NCI-H748 (cell line): ENCODE measurements at regions not wholly inside any gene's neighbourhood (a gene's known extent, or its start where the extent isn't known, plus 50 kb on each side); places are given as distances from the start of the nearest gene placed in this dataset.
"Not testable (repeated sequence)": the region's sequence is repeated elsewhere in the genome, so short reads cannot be mapped to it uniquely, and the experiment has no call there.

Experiments used
- DNase-seq: peaks from one replicate; lab custom pipeline; 2025; ENCODE audit not compliant: unreplicated experiment; lab: John Stamatoyannopoulos, UW

DNA sequence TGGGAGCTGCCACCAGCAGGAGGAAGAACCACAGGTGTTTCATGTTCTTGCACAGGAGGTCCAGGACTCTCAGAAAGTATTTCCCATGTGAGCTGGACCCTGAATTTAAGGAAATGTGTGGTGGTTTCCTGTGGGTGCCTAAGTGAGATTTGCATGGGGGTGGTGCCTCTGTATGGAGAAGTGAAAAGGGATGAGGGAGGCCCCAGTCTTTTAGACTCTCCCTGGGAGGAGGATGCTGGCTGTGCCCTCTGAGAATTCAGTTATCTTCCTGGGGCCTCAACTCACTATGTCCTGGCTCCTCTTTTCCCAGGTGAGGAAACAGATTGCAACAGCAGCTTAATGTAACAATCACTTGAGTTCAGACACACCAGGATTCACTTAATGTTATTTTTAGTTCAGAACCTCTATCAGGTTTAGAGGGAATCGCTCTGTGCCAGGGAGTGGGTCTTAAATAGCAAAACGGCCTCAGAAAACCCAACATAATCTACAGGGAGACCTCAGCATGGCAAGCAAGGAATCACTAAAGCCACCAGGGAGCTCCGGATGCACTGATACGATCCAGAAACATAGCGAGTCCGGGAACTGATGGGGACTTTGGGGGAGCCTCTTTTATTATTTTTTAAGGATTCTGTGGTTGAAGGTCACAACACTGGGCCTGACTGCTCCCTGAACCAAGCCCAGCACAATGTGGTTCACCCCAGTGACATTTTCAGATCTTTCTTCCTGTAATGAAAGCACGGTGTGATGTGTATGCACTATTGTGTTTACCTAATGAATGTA lies 823.5 kb downstream of the TMEM121 start:
- not testable (repeated sequence) for DNase-seq

DNA sequence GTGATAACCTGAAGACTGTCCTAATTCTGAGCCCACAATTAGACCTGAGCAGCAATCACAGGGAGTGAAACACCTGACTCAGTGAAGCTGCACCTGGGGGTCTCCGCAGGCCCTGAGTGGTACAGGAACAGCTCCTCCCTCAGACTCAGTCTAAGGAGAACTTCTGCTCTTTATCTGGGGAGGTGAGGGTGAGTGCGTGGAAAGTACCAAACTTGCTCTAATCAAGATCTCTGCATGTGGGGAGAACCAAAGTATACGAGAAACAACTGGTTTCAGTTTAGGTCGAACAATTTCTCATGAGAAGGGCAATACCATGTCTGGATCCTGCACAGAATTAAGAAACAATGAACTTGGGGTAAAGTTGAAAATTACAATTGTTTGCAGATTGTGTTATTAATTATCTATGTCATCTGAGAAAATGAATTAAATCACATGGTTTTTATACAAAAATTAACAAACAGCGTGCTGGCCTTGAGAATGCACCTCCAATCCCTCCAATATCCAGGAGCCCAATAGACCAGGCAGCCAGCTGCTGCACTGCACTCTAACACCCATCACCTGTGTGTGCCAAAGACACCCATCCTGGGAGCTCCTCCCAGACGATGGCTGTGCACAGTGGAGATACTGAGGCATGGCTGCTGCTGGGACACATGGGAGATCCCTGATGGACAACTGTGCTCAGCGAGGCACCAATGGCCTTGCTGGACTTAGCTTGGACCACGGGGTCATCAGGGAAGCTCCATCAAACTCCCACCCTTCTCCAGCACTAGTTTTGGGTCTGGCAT lies 828.8 kb downstream of the TMEM121 start:
- not testable (repeated sequence) for DNase-seq

DNA sequence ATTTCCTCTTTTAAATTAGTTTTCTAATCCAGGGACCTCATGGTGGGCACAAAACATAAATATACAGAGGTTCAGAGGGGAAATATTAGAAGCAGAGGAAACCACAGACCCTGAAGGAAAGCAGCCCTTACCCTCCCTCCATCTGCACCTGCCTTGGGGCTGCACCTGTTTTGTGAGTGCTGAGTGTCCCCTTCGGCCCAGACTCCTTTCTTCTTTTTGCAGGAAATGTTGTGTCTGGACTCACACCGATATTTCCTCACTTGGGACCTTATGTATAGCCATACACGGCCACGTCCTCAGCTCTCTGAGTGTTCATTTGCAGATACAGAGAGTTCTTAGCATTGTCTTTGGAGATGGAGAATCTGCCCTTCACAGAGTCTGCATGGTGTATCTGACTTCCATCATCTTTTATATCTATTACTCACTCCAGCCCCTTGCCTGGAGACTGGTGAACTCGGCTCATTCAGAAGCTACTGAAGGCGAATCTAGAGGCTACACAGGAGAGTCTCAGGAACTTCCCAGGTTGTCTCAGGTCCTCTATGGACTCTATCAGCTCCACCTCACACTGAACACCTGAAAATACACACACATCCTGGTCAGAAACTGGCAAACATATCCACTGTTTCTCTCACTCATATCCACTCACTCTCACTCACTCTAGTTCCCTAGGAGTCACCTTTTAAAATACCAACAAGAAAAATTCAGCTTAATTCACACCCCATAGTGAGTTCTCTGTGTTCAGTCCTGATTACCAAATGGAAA lies 829.7 kb downstream of the TMEM121 start:
- not testable (repeated sequence) for DNase-seq

GRCh38 chr14:106356643-106356930 lies 830.2 kb downstream of the TMEM121 start:
- DNase-seq = not testable (repeated sequence)

GRCh38 chr14:106359157-106359887 lies 832.9 kb downstream of the TMEM121 start:
- not testable (repeated sequence) for DNase-seq

DNA sequence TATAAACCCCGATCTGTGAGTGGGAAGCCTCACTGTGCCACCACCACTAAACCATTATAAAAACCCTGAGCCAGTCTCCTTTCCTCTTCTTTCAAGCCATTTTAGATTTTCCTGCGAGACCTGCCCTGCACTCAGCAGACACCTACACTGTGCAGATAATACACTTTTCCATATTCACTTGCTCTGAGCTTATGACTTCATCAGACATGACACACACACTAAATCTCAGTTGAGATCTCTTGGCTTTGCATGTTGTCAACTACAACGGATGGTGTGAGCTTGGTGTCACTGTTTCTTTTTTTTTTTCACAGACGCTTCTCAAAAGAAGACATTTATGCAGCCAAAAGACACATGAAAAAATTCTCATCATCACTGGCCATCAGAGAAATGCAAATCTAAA lies 839.0 kb downstream of the TMEM121 start:
- not testable (repeated sequence) for DNase-seq

- DNase-seq = not testable (repeated sequence)
These were observed 839.5 kb downstream of the TMEM121 start for GRCh38 chr14:106365894-106366293.

DNA sequence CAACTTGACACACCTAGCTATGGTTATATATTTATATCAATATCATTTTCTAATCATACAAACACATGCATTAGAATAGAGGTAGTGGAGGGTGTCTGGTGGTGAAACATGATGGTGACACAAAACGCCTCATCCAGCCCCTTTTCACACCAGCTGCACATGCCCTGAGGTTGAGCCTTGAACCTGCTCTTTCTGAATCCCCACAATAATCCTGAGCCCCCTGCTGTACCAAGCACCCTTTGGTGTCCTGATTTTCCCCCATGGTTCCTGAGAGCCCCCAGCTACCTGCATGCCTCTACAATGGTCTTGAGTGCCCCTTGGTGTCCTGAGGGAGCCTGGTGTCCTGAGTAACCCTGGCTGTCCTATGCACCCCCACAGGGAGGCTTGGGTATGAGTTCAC lies 840.6 kb downstream of the TMEM121 start:
- DNase-seq = not testable (repeated sequence)

DNA sequence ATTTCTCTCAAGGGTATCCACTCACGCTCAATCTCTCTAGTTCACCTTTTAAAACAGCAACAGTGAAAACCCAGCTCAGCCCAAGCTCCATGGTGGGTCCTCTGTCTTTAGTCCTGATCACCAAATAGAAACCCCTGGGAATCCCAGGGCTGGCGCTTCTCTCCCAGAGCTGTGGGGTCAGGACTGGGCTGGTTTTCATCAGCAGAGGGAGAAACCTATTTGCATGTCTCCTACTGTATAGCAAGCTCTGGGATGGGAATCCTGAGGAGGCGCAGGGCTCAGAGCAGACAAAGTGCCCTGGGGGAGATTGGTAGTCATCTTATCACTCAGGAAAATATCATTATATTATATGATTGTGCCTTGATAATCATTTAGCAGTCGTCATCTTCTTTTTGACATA lies 843.1 kb downstream of the TMEM121 start:
- not testable (repeated sequence) for DNase-seq

DNA sequence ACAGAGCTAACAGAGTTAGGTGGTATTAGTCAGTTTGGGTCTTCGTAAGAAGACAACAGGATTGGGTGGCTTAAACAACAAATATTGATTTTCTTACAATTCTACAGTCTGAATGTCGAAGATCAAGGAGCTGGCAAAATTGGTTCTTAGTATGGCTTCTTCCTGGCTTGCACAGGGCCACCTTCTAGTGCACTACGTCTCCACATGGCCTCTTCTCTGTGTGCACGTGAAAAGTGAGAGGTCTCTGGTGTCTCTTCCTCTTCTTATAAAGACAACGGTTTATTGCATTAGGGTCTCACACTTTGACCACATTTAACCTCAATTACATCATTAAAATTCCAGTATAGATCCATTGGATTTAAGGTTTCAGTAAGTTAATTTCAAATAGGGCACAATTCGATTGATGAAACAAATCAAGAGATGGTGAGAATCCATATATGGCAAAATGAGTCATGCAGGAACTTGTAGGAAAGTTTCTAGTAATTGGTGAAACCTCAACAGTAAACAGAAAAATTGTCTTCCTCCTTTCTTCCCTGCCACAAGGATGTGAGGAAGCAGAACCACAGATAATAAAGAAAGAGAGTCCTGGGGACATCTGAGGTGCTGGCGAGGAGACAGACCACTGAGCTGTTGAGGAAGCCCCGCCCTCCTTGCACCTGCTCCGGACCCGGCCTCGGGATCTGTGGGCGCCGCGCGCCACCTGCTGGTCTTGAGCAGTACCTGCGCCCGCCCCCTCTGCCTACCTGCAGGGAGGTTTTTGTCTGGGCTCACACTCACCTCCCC lies 846.7 kb downstream of the TMEM121 start:
- peak; percentile 84 for DNase-seq

- not testable (repeated sequence) for DNase-seq
These were observed 847.3 kb downstream of the TMEM121 start for GRCh38 chr14:106373653-106374110.

DNA sequence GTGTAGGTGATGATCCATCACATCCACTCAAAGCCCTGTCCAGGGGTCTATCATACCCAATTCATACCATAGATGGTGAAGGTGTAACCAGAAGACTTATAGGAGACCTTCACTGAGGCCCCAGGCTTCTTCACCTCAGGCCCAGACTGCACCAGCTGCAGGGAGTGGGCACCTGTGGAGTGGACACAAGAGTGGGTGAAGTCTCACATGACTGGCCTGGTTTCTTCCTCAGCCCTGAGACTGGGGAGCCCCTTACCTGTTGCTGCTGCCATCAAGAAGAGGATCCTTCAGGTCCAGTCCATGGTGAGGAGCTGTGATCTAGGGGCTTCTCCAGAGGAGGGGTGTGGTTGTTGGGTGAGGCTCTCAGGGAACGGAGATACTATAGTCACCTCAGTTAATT lies 851.0 kb downstream of the TMEM121 start:
- no peak for DNase-seq

GRCh38 chr14:106378191-106378590 lies 851.8 kb downstream of the TMEM121 start:
- DNase-seq = no peak

- DNase-seq = no peak
These were observed 854.4 kb downstream of the TMEM121 start for GRCh38 chr14:106380740-106381139.

DNA sequence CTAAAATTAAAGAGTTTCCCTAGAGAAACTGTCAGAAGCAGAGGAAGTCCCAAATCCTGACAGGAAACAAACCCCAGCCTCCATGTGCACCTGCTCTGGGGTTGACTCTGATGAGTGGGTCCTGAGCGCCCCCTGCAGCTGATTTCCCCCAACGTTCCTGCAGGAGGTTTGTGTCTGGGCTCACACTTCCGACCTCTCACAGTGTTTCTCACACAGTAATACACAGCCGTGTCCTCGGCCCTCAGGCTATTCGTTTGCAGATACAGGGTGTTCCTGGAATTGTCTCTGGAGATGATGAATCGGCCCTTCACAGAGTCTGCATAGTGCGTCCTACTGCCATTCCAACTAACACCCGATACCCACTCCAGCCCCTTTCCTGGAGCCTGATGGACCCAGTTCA lies 862.8 kb downstream of the TMEM121 start:
- not testable (repeated sequence) for DNase-seq

DNA sequence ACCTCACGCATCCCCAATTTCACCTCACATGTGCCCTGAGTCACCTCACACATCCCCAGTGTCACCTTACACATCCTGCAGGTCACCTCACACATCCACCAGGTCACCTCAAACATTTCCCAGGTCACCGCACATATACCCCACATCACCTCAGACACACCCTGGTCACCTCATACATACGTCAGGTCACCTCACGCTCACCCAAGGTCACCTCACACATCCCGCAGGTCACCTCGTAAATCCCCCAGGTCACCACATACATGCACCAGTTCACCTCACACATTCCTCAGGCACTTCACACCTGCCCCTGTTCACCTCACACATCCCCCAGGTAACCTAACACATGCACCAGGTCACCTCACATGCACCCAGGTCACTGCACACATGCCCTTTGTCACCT lies 864.0 kb downstream of the TMEM121 start:
- no peak for DNase-seq

DNA sequence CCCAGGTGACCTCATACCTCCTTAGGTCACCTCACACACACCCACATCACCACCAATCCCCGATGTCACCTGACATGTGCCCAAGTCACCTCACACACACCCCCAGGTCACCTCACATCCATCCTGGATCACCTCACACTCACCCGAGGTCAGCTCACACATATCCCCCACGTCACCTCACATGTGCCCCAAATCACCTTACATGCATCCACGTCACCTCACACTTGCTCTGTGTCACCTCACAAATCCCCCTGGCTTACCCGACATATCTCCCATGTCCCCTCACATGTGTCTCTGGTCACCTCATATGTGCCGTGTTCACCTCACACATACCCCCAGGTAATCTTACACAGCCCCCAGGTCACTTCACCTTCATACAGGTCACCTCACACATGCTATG lies 864.6 kb downstream of the TMEM121 start:
- DNase-seq = no peak

GRCh38 chr14:106393742-106394141 lies 867.4 kb downstream of the TMEM121 start:
- no peak for DNase-seq

DNA sequence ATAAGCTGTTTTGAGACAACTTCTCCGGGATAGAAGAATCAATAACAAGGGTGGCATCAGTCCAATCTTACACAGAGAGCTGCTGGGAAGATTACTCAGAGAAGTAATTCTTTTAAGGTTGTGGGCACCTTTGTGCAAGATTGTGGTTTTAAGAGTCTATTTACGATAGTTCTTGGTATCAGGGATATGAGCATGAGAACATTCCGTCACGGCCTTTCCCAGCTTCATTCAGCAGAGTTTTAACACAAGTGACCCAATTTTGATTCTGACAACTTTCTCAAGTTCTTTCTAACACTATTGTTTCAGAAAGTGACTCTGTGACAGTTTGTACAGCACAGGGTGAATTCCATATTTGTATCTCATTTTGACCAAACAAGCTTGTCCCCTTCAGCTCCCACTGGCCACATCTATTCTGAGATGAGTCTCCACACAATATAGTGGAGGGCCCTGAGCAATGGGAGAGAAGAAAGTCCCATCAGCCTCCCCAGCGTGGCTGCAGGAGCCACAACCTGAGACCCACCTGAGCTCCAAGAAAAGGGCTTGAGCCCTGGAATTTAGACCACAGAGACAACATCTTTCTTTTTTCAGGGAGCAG lies 869.2 kb downstream of the TMEM121 start:
- DNase-seq = no peak

- DNase-seq = no peak
These were observed 870.6 kb downstream of the TMEM121 start for GRCh38 chr14:106396999-106397398.
